Adrenal gland (tissue), 9 donors: ENCODE measurements at regions not wholly inside any gene's neighbourhood (a gene's known extent, or its start where the extent isn't known, plus 50 kb on each side); places are given as distances from the start of the nearest gene placed in this dataset.

Source experiments
- DNase-seq, 7 donors: peaks; one replicate each; pipeline ENCODE4 v3.0.0-alpha.2; 2019 to 2020
- H3K27ac ChIP-seq, 5 donors: fragments of 200-600 bp; sonication (generic) in 4 of 5; 1 replicate in 3 of 5; 2 replicates in 2 of 5; pipeline versions ENCODE4 v1.5.1 to v1.8.0; 2016 to 2020; ENCODE audit warnings: mild to moderate bottlenecking in 1 of 5
- H3K27me3 ChIP-seq: fragments of 200-600 bp; 2 replicates; pipeline ENCODE4 v1.8.0; 2021
- H3K36me3 ChIP-seq, 2 donors: fragments of 200-600 bp; replicated peaks in 1 of 2; 1 replicate in 1 of 2; 2 replicates in 1 of 2; pipeline versions ENCODE4 v1.5.1 to v1.8.0; 2018 to 2022
- H3K4me1 ChIP-seq, 2 donors: fragments of 200-600 bp; replicated peaks in 1 of 2; 1 replicate in 1 of 2; 2 replicates in 1 of 2; pipeline versions ENCODE4 v1.5.1 to v1.8.0; 2018 to 2021
- H3K4me3 ChIP-seq, 4 donors: fragments of 200-600 bp; sonication (generic) in 3 of 4; one replicate each; pipeline ENCODE4 v1.5.1; 2016 to 2018
- H3K9me3 ChIP-seq, 3 donors: fragments of 200-600 bp; sonication (generic) in 1 of 3; replicated peaks in 1 of 3; 1 replicate in 2 of 3; 2 replicates in 1 of 3; pipeline versions ENCODE4 v1.5.1 to v1.8.0; 2016 to 2021
- POLR2A ChIP-seq, 2 donors: fragments of 450-650 bp; IDR thresholded peaks; one replicate each; pipeline ENCODE4 v1.6.1; 2017; ENCODE audit warnings: antibody characterized with exemption in 2 of 2, mild to moderate bottlenecking in 2 of 2, moderate library complexity in 1 of 2
- WGBS, 4 donors: extraction: QIAGEN DNeasy Blood & Tissue Kit in 2 of 4; methylation state at CpG; one replicate each; pipeline versions ENCODE4 v1.1.5 to v1.1.7; 2013 to 2017; 5-methylcytosine and 5-hydroxymethylcytosine counted together
- intact Hi-C, 2 donors: fragments of 100-400 bp; cut with DNase I; formaldehyde crosslinking; loops; one replicate each; pipeline versions ENCODE4 v1.14.1 to v1.15.0; 2022 to 2023
- TF ChIP-seq, protein P1 (sequence below), 6 experiments: fragments of 450-650 bp in 4 of 6; fragments of 200-600 bp in 2 of 6; sonication (generic) in 1 of 6; IDR thresholded peaks; 1 replicate in 5 of 6; 2 replicates in 1 of 6; pipeline versions ENCODE4 v1.5.1 to v1.8.0; 2016 to 2021; ENCODE audit warnings: antibody characterized with exemption in 6 of 6, mild to moderate bottlenecking in 2 of 6, moderate library complexity in 1 of 6
- donor health status: healthy with polysubstance abuse.
- donor health status: Bipolar disorder and iron deficiency.
- donor health status: DM: yes; HTN: yes; CAD: no.
- donor health status: DM: no; HTN: no; CAD: no.
- donor health status: DM: no; HTN: no; CAD: no.

DNA sequence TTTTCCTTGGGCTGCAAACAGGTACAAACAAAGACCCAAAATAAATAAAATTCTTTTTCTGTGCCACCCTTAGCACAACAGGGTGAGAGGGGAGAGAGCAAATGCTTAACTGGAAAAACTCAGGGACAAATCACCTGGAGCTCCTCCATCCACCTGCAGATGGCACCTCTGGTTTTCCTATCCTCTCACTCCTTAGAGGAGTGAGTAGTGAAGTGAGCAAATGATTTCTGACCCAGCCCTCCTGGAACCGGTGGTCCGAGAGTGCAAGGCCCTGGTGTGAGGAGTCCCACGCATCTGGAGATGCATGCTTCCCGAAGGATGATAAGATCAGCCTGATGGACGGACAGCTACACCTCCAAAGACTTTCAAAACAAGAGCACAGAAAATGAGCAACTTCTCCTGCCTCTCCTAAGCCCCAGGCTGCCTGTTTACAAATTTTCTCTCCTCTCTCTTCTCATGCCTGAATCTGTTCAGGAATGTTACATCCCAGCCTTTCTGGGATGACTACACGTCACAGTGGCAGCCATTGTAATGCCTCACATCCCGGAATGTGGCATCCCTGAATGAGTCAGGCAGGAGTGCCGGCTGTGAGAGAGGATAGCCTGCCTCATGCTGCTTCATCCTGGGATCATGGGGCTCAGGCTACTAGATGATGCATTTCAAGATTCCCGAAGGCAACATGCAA, 86.4 kb downstream of the ADRB2 start:
- no peak overlapping the region for H3K4me3 ChIP-seq
- WGBS, 4 donors, result 45 to 63% (median 54%) methylated on average over 8 to 9 of the region's 9 CpGs
- DNase-seq, result no peak
- H3K9me3 ChIP-seq, result no peaks in the 10 kb centered on the region
- H3K27ac ChIP-seq, result no peak overlapping the region
- no peak for TF ChIP-seq POLR2A (IDR thresholded peaks at IDR 0.05)
- TF ChIP-seq, protein P1, sequence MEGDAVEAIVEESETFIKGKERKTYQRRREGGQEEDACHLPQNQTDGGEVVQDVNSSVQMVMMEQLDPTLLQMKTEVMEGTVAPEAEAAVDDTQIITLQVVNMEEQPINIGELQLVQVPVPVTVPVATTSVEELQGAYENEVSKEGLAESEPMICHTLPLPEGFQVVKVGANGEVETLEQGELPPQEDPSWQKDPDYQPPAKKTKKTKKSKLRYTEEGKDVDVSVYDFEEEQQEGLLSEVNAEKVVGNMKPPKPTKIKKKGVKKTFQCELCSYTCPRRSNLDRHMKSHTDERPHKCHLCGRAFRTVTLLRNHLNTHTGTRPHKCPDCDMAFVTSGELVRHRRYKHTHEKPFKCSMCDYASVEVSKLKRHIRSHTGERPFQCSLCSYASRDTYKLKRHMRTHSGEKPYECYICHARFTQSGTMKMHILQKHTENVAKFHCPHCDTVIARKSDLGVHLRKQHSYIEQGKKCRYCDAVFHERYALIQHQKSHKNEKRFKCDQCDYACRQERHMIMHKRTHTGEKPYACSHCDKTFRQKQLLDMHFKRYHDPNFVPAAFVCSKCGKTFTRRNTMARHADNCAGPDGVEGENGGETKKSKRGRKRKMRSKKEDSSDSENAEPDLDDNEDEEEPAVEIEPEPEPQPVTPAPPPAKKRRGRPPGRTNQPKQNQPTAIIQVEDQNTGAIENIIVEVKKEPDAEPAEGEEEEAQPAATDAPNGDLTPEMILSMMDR (IDR thresholded peaks at IDR 0.05), result peak in 1 of 6 experiments; percentile 11
- no peaks in the 10 kb centered on the region for H3K27me3 ChIP-seq
- H3K4me1 ChIP-seq, result no peaks in the 10 kb centered on the region
- H3K36me3 ChIP-seq, result no peaks in the 10 kb centered on the region
- intact Hi-C loops, result no loop called here

DNA sequence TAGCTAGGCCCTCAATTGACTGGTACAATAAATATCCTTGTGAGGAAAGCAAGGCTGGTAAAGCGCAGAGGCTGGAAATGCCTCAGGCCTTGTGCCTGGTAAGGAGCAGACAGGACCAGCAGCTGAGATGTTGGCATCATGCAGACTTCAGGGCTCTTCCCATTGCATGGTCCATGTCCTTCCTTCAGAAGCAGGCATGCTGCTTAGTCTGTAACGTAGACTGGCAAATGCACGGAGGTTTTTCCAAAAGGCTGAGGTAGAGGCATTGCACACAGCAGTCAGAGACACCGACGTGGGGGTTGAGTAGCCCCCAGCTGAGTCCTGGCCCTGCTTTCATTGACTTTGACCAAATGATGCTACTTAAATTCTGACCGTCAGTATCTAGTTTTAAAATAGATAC, 87.1 kb downstream of the ADRB2 start:
- H3K9me3 ChIP-seq, result no peaks in the 10 kb centered on the region
- no peaks in the 10 kb centered on the region for H3K27me3 ChIP-seq
- intact Hi-C loops, result no loop called here
- no peak overlapping the region for H3K27ac ChIP-seq
- no peaks in the 10 kb centered on the region for H3K4me1 ChIP-seq
- TF ChIP-seq, protein P1 (IDR thresholded peaks at IDR 0.05), result no peak
- no peak for TF ChIP-seq POLR2A (IDR thresholded peaks at IDR 0.05)
- 58 to 78% (median 76%) methylated on average over 5 to 6 of the region's 6 CpGs for WGBS, 4 donors
- DNase-seq, result no peak
- H3K4me3 ChIP-seq, result no peak overlapping the region
- no peaks in the 10 kb centered on the region for H3K36me3 ChIP-seq

DNA sequence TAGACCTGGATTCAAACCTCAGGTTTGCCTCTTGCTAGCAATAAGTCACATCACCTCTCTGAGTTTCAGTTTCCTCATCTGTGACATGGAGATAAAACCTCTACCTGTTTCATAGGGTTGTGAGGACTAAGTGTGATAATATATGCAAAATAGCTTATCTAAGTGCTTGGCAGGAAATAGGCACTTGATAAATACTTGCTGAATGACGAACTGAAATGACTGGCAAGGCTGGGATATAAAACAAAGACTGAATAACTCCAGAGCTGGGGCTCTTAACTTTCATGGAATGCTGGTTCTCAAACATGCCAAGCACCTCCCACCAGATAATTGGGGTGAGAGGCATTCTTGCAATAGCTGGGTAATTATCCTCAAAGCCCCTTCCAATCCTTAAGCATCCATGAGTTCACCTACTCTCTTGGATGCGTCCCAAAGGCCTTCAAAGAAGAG, 87.6 kb downstream of the ADRB2 start:
- TF ChIP-seq, protein P1 (IDR thresholded peaks at IDR 0.05), result no peak
- no peak for TF ChIP-seq POLR2A (IDR thresholded peaks at IDR 0.05)
- intact Hi-C loops, result no loop called here
- Histone ChIP-seq H3K4me1 (no peaks in the 10 kb centered on the region), H3K36me3 (no peaks in the 10 kb centered on the region), H3K27me3 (no peaks in the 10 kb centered on the region), H3K4me3 (no peak overlapping the region), H3K27ac (no peak overlapping the region), H3K9me3 (no peaks in the 10 kb centered on the region)
- WGBS, 4 donors, result 61 to 80% (median 64%) methylated on average over 2 of the region's 2 CpGs
- DNase-seq, result no peak

DNA sequence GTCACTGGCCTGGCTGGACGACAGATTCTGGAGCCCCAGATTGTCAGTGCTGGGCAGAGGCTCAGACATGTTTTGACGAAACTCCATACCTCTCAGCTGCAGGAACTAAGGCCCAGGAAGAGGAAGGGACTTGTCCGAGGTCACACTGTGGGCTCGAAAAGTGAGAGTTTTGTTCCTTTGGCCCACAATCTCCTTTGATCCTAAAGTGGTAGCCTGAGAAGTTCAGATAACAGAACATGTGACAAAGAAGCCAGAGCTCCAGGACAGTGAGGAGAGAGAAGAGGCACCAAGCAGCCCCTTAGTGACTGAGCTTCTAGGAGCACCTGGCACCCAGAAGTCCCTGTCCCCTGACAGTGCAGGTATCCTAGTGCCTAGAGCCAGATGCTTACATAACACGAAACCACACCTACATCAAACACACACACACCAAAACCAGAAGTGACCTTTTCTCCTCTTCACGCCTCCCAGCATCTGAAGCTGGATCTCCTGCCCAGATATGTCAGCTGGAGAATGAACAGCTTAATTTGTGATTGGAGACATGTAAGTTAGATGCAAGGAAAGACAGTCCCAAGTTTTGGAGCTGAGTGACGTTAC, 88.9 kb downstream of the ADRB2 start:
- H3K9me3 ChIP-seq, result no peaks in the 10 kb centered on the region
- no peak overlapping the region for H3K27ac ChIP-seq
- intact Hi-C loops, result no loop called here
- no peak for DNase-seq
- no peaks in the 10 kb centered on the region for H3K27me3 ChIP-seq
- WGBS, 4 donors, result 59 to 68% (median 63%) methylated on average over 6 to 7 of the region's 7 CpGs
- H3K4me3 ChIP-seq, result no peak overlapping the region
- H3K36me3 ChIP-seq, result no peaks in the 10 kb centered on the region
- TF ChIP-seq POLR2A (IDR thresholded peaks at IDR 0.05), result no peak
- TF ChIP-seq, protein P1 (IDR thresholded peaks at IDR 0.05), result no peak
- H3K4me1 ChIP-seq, result no peaks in the 10 kb centered on the region
